ENCODE measurements at regions not wholly inside any gene's neighbourhood (a gene's known extent, or its start where the extent isn't known, plus 50 kb on each side); places are given as distances from the start of the nearest gene placed in this dataset.
"Not testable (repeated sequence)": the region's sequence is repeated elsewhere in the genome, so short reads cannot be mapped to it uniquely, and the experiment has no call there.

DNA sequence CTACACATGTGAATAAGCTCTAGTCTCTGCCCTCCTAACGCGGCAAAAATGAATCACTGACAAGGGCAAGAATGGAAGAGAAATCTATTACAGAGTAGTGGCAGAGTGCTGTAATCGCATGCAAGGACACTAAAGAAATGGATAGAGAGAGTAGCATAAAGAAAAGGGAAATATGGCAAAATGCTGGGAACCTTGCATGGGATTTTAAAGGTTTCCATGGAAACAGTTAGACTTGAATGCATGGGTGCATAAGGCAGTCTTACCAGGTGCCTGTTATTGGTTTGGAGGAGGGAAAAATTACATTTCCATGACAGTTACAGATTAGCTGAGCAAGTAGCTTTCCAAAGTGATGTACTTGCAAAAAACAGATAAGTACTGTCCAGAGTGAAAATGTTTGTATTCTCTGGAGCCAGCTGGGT lies 233.4 kb downstream of the PTN start:
- DNase-seq (ENCODE audit: low spot score), result no peak

DNA sequence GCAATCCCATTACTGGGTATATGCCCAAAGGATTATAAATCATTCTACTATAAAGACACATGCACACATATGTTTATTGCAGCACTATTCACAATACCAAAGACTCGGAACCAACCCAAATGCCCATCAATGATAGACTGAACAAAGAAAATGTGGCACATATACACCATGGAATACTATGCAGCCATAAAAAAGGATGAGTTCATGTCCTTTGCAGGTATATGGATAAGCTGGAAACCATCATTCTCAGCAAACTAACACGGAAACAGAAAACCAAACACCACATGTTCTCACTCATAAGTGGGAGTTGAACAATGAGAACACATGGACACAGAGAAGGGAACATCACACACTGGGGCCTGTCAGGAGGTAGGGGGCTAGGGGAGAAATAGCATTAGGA lies 235.7 kb downstream of the PTN start:
- DNase-seq (ENCODE audit: low spot score), result not testable (repeated sequence)

DNA sequence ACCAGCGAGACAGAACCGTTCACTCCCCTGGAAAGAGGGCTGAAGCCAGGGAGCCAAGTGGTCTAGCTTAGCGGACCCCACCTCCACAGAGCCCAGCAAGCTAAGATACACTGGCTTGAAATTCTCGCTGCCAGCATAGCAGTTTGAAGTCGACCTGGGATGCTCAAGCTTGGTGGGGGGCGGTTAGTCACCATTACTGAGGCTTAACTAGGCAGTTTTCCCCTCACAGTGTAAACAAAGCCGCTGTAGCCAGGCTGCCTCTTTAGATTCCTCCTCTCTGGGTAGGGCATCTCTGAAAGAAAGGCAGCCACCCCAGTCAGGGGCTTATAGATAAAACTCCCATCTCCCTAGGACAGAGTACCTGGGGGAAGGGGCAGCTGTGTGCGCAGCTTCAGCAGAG lies 235.1 kb downstream of the CHRM2 start:
- DNase-seq (ENCODE audit: low spot score), result not testable (repeated sequence)

DNA sequence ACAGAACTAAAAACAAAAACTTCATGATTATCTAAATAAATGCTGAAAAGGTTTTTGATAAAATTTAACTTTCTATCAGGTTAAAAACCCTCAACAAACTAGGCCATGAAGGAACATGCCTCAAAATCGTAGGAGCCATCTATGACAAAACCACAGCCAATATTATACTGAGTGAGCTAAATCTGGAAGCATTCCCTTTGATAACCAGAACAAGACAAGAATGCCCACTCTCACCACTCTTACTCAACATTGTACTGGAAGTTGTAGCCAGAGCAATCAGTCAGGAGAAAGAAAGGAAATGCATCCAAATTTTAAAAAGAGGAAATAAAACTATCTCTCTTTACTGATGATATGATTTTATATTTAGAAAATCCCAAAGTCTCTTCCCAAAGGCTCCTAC lies 228.7 kb downstream of the CHRM2 start:
- no peak for DNase-seq (ENCODE audit: low spot score)

DNA sequence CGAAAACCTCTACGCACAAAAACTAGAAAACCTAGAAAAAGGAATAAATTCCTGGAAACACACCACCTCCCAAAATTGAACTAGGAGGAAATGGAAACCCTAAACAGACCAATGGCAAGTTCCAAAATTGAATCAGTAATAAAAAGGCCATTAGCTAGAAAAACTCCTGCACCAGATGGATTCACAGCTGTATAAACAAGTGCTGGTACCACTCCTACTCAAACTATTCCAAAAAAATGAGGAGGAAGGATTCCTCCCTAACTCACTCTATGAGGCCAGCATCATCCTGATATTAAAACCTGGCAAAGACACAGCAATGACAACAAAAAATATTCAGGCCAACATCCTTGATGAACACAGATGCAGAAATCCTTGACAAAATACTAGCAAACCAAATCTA lies 228.2 kb downstream of the CHRM2 start:
- DNase-seq (ENCODE audit: low spot score), result no peak

DNA sequence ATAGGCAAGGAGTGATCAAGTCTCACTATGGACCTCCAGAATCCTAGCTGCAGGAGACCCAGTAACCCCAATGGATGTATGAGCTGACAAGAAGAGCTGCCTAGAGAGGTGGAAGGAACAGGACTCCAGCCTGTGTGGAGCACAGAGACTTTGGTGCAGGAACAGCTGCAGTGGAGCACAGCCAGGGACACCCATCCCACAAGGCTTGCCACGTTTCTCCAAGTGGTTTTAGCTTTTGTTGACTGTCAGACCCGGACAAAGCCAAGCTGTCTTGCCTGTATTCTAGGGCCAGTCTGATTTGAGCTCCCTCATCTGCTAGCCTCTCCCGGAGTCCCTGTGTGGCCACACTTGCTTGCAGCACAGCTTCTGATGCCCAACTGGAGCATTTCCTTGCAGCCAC lies 224.7 kb downstream of the CHRM2 start:
- DNase-seq (ENCODE audit: low spot score), result no peak

DNA sequence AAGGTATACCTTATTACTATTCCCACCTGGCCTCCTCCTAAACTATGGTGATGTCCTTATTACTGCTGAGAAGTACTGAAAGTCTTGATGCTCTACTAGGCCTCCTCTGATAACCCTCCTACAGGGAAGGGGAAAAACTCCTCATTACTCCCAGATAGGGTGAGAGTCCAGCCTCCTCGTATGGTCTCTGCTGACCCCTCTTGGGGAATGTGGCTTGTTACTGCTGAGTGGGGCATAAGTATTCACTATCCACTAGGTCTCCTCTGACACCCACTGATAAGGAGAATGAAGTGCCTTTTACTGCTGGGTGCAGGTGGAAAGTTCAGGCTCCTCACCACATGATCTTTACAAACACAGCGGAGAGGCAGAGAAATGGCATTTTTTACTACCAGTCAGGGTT lies 222.9 kb downstream of the CHRM2 start:
- peak; percentile 27 for DNase-seq (ENCODE audit: low spot score)

DNA sequence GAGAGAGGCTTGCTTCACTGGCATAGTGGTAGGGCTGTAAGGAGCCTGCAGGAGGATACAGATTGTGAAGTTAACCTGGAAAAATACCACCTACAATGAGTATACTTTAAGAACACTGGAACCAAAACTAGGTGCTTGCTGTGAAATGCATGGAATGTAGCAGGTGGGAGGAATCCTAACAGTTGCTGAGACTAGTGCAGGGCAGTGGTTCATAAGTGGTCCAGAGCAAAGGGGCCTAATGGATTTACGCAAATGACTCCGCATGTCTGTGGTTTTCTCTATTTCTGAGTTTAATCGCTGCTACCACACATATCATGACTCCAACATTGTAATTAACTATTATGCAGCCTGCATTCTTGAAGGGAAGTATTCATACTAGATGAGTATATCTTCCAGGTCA lies 218.4 kb downstream of the CHRM2 start:
- DNase-seq (ENCODE audit: low spot score), result no peak

DNA sequence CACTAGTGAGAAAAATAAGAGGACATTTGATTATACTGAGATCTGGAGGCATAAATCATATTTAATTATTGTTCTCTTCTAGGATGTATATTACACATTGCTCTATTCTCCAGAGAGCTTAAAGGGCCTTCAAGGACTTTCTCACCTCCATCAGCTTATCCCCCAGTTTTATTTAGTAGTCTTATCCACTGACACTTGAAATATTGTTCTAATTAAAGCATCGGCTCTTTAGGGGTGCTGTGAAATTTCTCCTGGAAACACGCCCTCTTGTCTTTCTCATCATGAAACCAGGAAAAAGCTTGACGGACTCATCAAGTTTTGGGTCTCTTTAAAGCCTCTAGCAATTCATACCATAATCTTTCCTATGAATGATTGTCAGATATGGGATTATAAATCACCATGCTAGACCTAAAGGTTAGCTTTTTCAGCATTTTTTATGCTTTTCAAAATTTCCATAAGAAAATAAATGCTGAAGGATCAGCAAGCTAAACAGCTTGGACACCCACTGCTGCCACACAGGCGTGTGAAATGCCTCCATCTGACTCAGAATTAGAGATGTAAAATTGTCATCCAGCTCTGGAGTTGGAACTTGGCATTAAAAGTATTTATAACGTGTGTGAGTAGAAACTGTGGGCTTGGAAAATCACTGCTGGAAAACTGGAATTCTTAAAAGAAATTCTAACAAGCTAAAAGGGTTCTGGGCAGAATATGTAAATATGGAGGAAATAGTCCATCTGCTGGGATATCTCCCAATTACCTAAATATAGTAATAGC lies 216.3 kb downstream of the CHRM2 start:
- no peak for DNase-seq (ENCODE audit: low spot score)

DNA sequence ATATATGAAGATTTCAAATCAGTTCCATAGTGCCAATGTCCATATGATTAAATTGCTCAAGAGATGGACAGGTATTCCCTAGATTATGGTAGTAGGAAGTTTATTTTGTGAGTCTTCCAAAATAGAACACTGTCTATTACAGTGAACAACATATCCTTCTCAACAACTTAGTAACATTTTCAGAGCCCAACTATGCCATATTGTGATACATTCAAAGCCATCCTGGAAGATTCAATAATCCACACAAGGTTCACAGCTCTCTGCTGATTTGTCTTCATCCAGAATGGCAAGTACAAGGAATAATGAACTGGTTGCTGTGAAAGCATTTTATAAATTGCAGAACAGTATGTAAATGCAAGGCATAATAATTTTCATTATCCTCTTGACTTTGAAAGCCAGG lies 213.9 kb downstream of the CHRM2 start:
- no peak for DNase-seq (ENCODE audit: low spot score)

DNA sequence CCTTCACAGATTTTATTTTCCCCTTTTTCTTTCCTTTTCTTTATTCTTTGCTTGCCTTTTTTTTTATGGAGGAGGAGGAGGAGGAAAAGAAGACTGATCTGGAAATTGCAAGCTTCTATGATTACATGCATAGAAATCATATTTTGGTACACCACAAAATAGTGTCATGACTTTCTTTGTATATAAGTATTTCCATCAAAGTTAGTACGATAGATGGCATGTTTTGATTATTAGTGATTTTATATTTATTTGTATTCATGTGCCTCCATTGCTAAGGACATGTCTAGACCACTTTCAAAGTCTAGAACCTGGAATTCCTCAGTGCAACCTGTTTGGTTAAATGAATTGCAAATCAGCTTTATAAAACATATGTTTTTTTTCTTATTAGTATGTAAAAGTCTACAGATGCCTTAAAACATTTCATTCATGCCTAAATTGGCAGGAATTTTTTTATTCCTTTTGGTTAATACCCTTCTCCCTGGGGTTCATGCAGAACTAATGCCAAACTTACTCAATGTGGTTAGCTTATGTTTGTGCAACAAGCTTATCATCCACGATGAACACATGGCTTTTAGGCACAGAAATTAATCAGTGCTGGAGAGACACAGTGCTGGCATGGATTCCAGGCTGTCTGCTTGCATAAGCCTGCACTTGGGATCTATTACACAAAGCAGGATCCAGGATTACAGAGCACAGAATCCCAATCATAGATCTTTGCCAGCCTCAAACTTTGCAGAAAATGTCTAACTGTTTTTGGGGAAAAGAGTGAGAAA lies 213.1 kb downstream of the CHRM2 start:
- DNase-seq (ENCODE audit: low spot score), result peak; percentile 91

DNA sequence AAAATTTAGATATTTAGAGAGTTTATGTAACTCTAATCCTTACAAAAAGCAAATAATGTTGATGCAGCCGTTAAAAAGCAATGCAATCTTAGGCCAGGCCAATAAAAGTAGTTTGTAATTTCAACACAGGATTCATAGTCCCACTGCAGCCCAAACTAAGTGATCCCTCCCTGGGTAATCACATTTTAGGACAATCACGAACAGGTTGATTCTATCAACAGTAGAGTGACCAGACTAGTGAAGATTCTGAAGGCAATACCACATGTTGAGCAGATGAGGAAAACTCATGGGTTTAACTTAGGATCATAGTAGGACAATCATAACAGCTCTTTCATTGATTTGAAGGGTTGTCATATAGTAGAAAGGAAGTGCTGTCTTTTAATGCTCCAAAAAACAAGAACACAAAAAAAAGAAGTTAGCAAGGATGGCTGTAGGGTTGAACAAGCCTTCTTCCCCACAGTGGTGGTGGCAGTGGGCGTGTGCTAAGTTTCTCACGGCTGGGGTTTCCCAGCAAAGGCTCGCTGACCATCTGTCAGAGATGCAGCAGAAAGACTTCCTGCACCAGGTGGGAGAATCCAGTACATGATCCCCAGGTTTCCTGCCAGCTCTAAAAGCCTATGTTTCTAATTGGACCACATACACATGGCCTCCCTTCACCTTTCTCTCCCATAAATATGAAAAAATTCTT lies 212.2 kb downstream of the CHRM2 start:
- DNase-seq (ENCODE audit: low spot score), result peak; percentile 38

DNA sequence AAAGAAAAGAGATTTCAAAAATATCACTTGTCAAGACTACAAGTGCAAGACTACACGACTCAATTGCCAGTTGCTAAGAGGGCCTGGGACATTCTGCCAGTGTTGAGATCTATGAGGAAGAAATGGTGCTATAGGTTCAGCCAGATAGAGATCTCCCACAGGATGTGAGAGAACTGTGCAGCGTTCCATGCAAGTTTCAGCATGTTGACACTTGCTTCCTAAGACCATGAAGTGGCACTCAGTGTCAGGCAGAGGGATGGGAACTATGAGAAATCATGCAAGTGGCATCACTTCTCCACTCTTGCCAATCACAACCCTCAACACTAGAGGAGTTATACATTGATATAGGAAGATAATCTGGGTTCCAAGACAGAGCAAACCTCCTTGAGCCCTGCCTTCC lies 210.3 kb downstream of the CHRM2 start:
- no peak for DNase-seq (ENCODE audit: low spot score)

DNA sequence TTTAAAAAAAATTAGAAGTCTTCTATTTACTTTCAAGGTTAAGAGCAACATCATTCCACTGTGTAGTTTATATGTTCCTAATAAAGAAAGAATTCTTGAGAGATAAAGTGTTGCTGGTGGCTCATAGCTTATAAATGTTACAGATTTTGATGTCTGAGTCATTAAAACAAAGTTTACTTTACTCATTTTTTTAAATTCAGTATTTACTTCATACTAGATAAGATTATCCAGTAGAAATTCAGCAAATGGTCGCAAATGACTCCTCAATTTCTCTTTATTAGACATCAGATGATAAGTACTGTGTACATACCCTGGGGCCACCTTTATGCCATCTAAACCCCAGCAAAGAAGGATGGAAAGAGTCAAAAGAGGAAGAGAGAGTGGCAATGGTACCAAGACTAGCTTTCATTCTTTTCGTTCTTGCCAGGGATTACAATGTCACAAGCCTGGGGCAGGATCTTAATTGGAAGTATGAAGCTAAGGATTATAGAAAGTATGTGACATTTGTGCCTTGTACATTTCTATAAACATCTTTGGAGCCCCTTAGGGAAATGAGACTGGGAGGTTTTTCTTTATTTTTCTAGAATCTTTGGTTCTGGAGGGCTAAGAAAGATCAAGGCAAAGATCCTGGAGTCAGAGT lies 206.1 kb downstream of the CHRM2 start:
- DNase-seq (ENCODE audit: low spot score), result peak; percentile 51

DNA sequence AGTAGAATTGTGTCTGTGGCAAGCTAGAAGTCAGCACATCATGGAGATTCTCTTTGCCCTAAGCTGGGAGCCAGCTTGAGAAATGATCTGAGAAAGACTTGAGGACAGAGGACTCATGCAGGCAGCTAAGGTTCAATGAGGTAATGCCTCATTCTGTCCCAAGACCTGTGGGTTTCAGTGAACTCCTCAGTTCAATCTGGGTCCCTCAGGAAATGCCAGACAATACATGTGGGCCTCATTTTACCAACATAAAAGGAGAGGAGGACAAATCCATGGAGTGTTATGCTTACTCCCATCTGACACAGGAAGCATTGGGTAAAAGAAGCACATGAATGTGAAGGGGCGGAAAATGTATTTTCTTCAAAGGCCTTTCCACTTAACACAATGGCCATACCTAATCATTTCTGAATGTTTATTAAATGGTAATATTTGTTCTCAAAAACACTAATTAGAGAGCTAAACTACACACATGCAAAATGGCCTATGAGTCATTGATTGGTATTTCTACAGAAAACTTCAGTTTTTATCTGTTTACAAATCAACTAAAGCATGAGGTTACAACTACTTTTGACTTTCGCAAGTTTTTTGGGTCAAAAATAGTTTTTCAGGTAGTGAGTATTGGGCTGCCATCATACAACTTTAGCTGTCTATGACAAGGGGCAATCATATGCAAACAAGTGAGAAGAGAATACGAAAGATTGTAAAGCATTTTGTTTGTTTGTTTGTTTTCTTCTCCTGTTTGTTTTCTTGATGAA lies 205.3 kb downstream of the CHRM2 start:
- DNase-seq (ENCODE audit: low spot score), result peak; percentile 55
